K562 (cell line): ENCODE measurements at regions not wholly inside any gene's neighbourhood (a gene's known extent, or its start where the extent isn't known, plus 50 kb on each side); places are given as distances from the start of the nearest gene placed in this dataset.

Experiments
- CBX3 ChIP-seq, 2 experiments: IDR thresholded peaks; 1 replicate in 1 of 2; 2 replicates in 1 of 2; pipeline ENCODE4 v1.6.1; 2012; ENCODE audit warnings: inconsistent platforms in 2 of 2, low read length in 2 of 2, borderline replicate concordance in 1 of 2, control low read depth in 1 of 2
- DNMT1 ChIP-seq: fragments of 450-650 bp; IDR thresholded peaks from 2 replicates; pipeline ENCODE4 v1.6.1; 2016; ENCODE audit warnings: antibody characterized with exemption, mild to moderate bottlenecking
- ESRRA ChIP-seq: fragments of 450-650 bp; IDR thresholded peaks from 2 replicates; pipeline ENCODE4 v1.6.1; 2014; ENCODE audit warnings: low read depth, mild to moderate bottlenecking, moderate library complexity, borderline replicate concordance
- EZH2 ChIP-seq: IDR thresholded peaks from 2 replicates; pipeline ENCODE4 v1.6.1; 2012; ENCODE audit warnings: low read depth, mild to moderate bottlenecking, inconsistent platforms, low read length, borderline replicate concordance
- RFX5 ChIP-seq: IDR thresholded peaks from 2 replicates; pipeline ENCODE4 v1.6.1; 2011; ENCODE audit warnings: low read depth, mild to moderate bottlenecking, improper control_type of control experiment, low read length
- ZNF121 ChIP-seq: sonication (generic); formaldehyde crosslinking; conservative IDR thresholded peaks from 2 replicates; pipeline ENCODE4 v1.8.0; 2022; ENCODE audit warnings: missing genetic modification reagents
- TF ChIP-seq, protein P1 (sequence below): sonication (generic); formaldehyde crosslinking; IDR thresholded peaks from 2 replicates; pipeline ENCODE4 v1.4.0; 2020; ENCODE audit warnings: mild to moderate bottlenecking, missing genetic modification reagents
- TF ChIP-seq, protein P2 (sequence below): sonication (generic); formaldehyde crosslinking; IDR thresholded peaks from 2 replicates; pipeline ENCODE4 v1.8.0; 2022; ENCODE audit warnings: mild to moderate bottlenecking, low read depth, missing genetic modification reagents

DNA sequence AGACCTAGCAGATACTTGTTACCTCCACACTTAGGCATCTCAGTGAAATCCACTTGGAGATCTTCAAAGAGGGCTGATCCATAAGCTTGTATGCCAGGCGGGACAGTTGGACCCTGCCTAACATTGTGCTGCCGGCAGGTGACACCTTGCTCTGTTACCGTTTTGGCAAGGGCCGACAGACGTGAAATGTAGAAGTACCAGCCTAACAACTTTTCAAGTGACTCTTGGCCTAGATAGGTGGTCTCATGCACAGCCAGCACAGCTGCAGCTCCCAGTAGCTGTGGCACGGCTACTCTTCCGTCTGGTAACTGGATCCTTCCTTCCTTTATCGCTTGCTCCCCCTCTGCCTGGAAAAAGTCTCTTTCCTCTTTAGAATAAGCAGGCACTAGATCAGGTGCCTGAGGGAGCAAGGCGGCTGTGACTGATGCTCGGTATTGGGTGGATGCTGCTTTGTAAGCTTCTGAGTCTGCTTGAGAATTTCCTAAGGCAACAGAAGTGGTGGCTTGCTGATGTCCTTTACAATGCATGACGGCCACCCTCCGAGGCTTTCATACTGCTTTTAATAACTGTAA is 713.5 kb downstream of the AMY1C start:
- TF ChIP-seq RFX5 (no peak), ESRRA (no peak), EZH2 (no peak), DNMT1 (no peak), CBX3 (IDR thresholded peaks at IDR 0.05; ENCODE audit: borderline replicate concordance in 1 of 2, low read length in 2 of 2) (no peak), ZNF121 (CRISPR knock-in tag) (no peak)
- TF ChIP-seq, protein P1, sequence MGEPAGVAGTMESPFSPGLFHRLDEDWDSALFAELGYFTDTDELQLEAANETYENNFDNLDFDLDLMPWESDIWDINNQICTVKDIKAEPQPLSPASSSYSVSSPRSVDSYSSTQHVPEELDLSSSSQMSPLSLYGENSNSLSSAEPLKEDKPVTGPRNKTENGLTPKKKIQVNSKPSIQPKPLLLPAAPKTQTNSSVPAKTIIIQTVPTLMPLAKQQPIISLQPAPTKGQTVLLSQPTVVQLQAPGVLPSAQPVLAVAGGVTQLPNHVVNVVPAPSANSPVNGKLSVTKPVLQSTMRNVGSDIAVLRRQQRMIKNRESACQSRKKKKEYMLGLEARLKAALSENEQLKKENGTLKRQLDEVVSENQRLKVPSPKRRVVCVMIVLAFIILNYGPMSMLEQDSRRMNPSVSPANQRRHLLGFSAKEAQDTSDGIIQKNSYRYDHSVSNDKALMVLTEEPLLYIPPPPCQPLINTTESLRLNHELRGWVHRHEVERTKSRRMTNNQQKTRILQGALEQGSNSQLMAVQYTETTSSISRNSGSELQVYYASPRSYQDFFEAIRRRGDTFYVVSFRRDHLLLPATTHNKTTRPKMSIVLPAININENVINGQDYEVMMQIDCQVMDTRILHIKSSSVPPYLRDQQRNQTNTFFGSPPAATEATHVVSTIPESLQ (CRISPR knock-in tag) = no peak
- TF ChIP-seq, protein P2, sequence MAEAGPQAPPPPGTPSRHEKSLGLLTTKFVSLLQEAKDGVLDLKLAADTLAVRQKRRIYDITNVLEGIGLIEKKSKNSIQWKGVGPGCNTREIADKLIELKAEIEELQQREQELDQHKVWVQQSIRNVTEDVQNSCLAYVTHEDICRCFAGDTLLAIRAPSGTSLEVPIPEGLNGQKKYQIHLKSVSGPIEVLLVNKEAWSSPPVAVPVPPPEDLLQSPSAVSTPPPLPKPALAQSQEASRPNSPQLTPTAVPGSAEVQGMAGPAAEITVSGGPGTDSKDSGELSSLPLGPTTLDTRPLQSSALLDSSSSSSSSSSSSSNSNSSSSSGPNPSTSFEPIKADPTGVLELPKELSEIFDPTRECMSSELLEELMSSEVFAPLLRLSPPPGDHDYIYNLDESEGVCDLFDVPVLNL (CRISPR knock-in tag) = no peak
